ENCODE measurements at regions not wholly inside any gene's neighbourhood (a gene's known extent, or its start where the extent isn't known, plus 50 kb on each side); places are given as distances from the start of the nearest gene placed in this dataset.
"Not testable (repeated sequence)": the region's sequence is repeated elsewhere in the genome, so short reads cannot be mapped to it uniquely, and the experiment has no call there.

DNA sequence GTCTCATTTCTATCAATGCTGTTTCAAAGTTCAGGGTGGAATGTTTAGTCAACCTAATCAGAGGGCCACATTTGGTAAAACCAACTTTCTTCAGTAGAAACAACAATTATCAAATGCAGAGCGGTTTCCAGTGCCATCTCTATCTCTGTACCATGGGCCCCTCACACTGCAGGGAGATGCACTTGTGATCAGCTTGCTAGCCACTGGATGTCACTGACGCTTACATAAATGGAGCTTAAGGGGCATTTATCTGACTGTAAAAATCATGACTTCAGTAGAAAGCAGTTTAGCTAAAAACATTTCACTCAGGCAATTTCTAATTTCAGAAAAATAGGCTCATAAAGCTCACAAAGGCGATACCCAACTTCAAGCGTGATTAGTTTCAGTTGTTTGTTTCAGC is 678.0 kb downstream of the ZEB2 start:
- TF ChIP-seq, protein P1, sequence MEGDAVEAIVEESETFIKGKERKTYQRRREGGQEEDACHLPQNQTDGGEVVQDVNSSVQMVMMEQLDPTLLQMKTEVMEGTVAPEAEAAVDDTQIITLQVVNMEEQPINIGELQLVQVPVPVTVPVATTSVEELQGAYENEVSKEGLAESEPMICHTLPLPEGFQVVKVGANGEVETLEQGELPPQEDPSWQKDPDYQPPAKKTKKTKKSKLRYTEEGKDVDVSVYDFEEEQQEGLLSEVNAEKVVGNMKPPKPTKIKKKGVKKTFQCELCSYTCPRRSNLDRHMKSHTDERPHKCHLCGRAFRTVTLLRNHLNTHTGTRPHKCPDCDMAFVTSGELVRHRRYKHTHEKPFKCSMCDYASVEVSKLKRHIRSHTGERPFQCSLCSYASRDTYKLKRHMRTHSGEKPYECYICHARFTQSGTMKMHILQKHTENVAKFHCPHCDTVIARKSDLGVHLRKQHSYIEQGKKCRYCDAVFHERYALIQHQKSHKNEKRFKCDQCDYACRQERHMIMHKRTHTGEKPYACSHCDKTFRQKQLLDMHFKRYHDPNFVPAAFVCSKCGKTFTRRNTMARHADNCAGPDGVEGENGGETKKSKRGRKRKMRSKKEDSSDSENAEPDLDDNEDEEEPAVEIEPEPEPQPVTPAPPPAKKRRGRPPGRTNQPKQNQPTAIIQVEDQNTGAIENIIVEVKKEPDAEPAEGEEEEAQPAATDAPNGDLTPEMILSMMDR (IDR thresholded peaks at IDR 0.05), result no peak
- no peak for ATAC-seq (ENCODE audit: low FRiP score)
- no peak for DNase-seq (ENCODE audit: low spot score)

DNA sequence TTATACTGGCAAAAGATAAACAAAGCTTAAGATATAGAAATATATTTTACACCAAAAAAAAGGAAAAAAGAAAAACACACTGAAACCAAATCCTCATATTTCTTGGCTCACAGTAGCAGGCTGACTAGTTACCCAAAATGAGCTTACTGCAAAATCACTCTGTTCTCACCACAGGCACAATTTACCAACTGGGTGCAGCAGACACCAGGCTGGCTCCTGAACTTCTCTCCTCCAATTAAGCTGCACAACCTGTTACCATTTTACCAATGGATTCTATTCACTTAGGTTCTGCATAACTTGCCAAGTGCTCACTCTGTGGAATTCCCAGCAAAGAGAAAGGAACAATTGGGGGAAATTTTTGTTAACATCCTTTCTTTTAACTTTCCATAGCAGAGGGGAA is 679.3 kb downstream of the ZEB2 start:
- no peak for DNase-seq (ENCODE audit: low spot score)
- TF ChIP-seq, protein P1 (IDR thresholded peaks at IDR 0.05), result no peak
- no peak for ATAC-seq (ENCODE audit: low FRiP score)

DNA sequence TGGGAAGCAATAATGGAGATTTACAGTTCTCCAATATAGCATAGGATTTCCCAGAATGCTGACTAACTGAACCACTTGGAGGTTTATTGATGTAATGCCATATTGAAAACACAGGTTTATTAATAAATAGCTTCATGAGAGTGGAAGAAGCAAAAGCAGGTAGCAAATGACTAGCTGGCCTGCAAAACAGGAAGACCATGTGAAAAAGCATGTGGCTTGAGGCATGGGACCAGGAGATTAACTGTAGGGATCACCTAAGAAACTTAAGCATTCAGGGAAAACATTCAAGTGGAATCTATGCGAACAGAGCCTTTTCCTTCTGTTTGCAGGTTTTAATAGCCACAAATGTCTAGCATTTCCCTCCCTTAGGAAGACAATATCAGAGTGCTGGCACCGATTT is 679.7 kb downstream of the ZEB2 start:
- TF ChIP-seq, protein P1 (IDR thresholded peaks at IDR 0.05), result no peak
- DNase-seq (ENCODE audit: low spot score), result no peak
- ATAC-seq (ENCODE audit: low FRiP score), result no peak

DNA sequence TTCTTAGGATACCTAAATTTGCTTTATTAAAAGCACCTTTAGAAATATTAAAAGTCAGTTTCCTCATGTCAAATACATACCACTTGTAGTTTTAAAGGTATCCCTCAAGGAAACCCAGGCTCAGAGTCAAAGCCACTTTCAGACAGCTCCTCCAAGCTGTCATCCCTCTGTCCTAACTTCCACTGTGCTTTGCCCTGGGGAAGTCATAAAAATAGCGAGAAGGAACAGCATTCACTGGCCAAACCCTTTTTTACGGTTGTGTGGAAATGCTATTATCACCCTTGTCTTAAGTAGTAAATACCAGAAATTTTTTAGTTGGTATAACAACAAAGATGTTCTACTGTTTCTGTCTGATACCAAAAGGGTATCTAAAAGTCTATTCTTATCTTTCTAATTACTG is 680.5 kb downstream of the ZEB2 start:
- ATAC-seq (ENCODE audit: low FRiP score) (no peak), DNase-seq (ENCODE audit: low spot score) (no peak)
- TF ChIP-seq, protein P1 (IDR thresholded peaks at IDR 0.05), result no peak

DNA sequence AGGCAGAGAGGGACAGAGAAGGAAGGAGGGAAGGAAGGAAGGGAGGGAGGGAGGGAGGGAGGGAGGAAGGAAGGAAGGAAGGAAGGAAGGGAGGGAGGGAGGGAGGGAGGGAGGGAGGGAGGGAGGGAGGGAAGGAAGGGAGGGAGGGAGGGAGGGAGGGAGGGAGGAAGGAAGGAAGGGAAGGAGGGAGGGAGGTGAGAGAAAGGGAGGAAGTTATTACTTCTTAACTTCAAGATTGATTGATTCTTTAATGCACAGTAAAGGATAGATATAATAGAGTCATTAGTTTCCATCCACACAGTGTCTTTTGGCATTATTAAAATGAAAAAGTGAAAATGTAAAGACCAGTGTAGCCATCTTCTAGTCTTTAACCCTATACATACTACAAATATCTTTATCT is 682.9 kb downstream of the ZEB2 start:
- DNase-seq (ENCODE audit: low spot score); ATAC-seq (ENCODE audit: low FRiP score): not testable (repeated sequence)

DNA sequence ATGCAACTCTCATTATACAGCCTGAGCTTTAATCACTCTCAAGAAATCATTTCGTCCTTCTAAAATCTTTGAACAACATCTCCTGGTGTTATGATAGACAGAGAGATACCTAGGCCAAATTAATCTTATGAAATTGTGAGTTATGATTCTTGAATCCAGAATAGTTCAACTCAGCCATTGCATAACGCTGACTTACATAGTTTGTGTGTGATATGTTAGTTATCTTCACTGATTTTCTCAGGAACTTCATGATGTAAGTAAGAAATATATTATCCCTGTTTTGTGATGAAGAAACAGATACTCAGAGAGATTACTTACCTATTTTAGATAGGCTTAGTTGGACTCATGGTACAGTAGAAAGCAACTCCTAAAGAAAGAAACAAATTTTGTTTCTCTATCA is 684.4 kb downstream of the ZEB2 start:
- TF ChIP-seq, protein P1 (IDR thresholded peaks at IDR 0.05), result no peak
- ATAC-seq (ENCODE audit: low FRiP score) (no peak), DNase-seq (ENCODE audit: low spot score) (no peak)

DNA sequence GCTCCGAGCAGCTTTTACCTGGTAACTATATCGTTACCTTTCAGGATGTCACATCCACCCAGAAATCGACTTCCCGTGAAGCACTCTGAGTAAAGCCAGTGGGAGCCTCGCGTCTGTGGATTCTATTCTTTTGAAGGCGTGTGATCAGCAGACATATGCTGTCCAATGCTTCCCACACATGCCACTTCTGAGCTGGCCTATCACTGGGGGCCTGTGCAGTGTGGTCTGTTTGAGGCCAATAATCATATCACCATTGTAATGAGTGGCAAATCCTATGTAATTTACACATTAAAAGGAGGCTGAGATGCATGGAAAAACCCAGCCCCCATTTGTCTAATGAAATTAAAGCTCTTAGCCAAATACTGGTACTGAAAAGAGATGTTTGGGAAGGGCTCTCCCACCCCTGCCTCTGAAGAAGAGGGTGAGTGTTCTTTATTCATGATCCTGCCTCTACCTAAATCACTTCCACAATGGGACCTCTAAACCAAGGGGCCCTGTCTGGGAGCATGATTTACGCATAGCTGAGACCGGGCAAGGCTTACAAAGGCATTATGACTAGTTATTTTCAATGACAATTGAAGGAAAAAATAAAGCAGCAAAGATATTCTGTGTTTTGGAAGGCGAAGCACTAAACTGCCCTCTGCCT is 686.8 kb downstream of the ZEB2 start:
- TF ChIP-seq, protein P1 (IDR thresholded peaks at IDR 0.05), result no peak
- no peak for ATAC-seq (ENCODE audit: low FRiP score)
- no peak for DNase-seq (ENCODE audit: low spot score)

Measured in omental fat pad (tissue), 3 donors.